Common myeloid progenitor, CD34-positive (primary cell): ENCODE measurements at regions not wholly inside any gene's neighbourhood (a gene's known extent, or its start where the extent isn't known, plus 50 kb on each side); places are given as distances from the start of the nearest gene placed in this dataset.
"Not testable (repeated sequence)": the region's sequence is repeated elsewhere in the genome, so short reads cannot be mapped to it uniquely, and the experiment has no call there.

ENCODE experiments used
- CTCF ChIA-PET: fragments of 350-600 bp; sonication (Branson Sonifier 250); formaldehyde crosslinking; loops from one replicate; lab custom pipeline; 2021; ENCODE audit warnings: antibody characterized with exemption; lab: Charles Lee
- POLR2A ChIA-PET: fragments of 350-600 bp; sonication (Branson Sonifier 250); formaldehyde crosslinking; loops from one replicate; lab custom pipeline; 2021; ENCODE audit warnings: antibody characterized with exemption; lab: Charles Lee
- DNase-seq, 3 donors: peaks; one replicate each; pipeline versions ENCODE4 v3.0.0 to v3.0.0-alpha.2; 2013
- H3K27ac ChIP-seq, 2 experiments: 1 replicate in 1 of 2; 2 replicates in 1 of 2; pipeline ENCODE4 v1.7.0; 2013; ENCODE audit warnings: inconsistent platforms in 2 of 2, low read length in 2 of 2, mild to moderate bottlenecking in 2 of 2, low read depth in 1 of 2, moderate library complexity in 1 of 2; ENCODE audit not compliant: severe bottlenecking in 2 of 2, insufficient read depth in 1 of 2, poor library complexity in 1 of 2
- H3K27me3 ChIP-seq, 5 experiments: replicated peaks in 2 of 5; 1 replicate in 3 of 5; 2 replicates in 2 of 5; pipeline versions ENCODE4 v1.6.1 to v1.7.0; 2013; ENCODE audit warnings: low read length in 4 of 5, mild to moderate bottlenecking in 2 of 5, moderate library complexity in 2 of 5, inconsistent platforms in 1 of 5; ENCODE audit not compliant: insufficient read depth in 5 of 5, control insufficient read depth in 4 of 5
- H3K36me3 ChIP-seq, 4 experiments: 1 replicate in 2 of 4; 2 replicates in 2 of 4; pipeline versions ENCODE4 v1.6.1 to v1.7.0; 2013; ENCODE audit warnings: low read length in 3 of 4, control low read depth in 1 of 4, mild to moderate bottlenecking in 1 of 4; ENCODE audit not compliant: control insufficient read depth in 4 of 4, insufficient read depth in 4 of 4
- H3K4me1 ChIP-seq, 4 experiments: 1 replicate in 3 of 4; 2 replicates in 1 of 4; pipeline versions ENCODE4 v1.6.1 to v1.7.1; 2013; ENCODE audit warnings: low read length in 3 of 4, mild to moderate bottlenecking in 3 of 4, control low read depth in 1 of 4, inconsistent platforms in 1 of 4, moderate library complexity in 1 of 4; ENCODE audit not compliant: control insufficient read depth in 4 of 4, insufficient read depth in 4 of 4; ENCODE audit errors: control extremely low read depth in 1 of 4
- H3K4me3 ChIP-seq, 7 experiments: 1 replicate in 4 of 7; 2 replicates in 3 of 7; pipeline versions ENCODE4 v1.5.1 to v1.7.0; 2013; ENCODE audit warnings: mild to moderate bottlenecking in 7 of 7, low read length in 6 of 7, moderate library complexity in 6 of 7, inconsistent platforms in 2 of 7, low read depth in 2 of 7, control low read depth in 1 of 7; ENCODE audit not compliant: insufficient read depth in 4 of 7, control insufficient read depth in 1 of 7; ENCODE audit errors: extremely low read depth in 1 of 7
- H3K9me3 ChIP-seq, 5 experiments: 1 replicate in 4 of 5; 2 replicates in 1 of 5; pipeline versions ENCODE4 v1.6.1 to v1.7.1; 2013; ENCODE audit warnings: low read length in 4 of 5, mild to moderate bottlenecking in 2 of 5, inconsistent platforms in 1 of 5, low read depth in 1 of 5, moderate library complexity in 1 of 5; ENCODE audit not compliant: control insufficient read depth in 4 of 5, insufficient read depth in 2 of 5; ENCODE audit errors: control extremely low read depth in 1 of 5
- WGBS: methylation state at CpG from one replicate; pipeline ENCODE4 v1.1.5; 2013; ENCODE audit not compliant: insufficient coverage; 5-methylcytosine and 5-hydroxymethylcytosine counted together

GRCh38 chr6:56875961-56876360, 78.9 kb upstream of the BEND6 start:
- no peak for DNase-seq
- 96% methylated on average over 5 of the region's 5 CpGs for WGBS
- Histone ChIP-seq H3K9me3 (no peaks in the 10 kb centered on the region), H3K4me3 (no peak overlapping the region), H3K4me1 (no peaks in the 10 kb centered on the region), H3K27me3 (no peaks in the 10 kb centered on the region), H3K36me3 (no peaks in the 10 kb centered on the region), H3K27ac (no peak overlapping the region)
- POLR2A ChIA-PET = no interaction called here
- CTCF ChIA-PET = interaction anchor here (1.1 to 1.5 kb wide), 2 partner anchors 9 to 24 kb away, joined by 3 to 5 read pairs; no protein-coding TSS in a partner anchor

- no peaks in the 10 kb centered on the region for H3K36me3 ChIP-seq
- H3K9me3 ChIP-seq = no peaks in the 10 kb centered on the region
- no peak overlapping the region for H3K4me3 ChIP-seq
- no peak overlapping the region for H3K27ac ChIP-seq
- no peak for DNase-seq
- H3K27me3 ChIP-seq = no peaks in the 10 kb centered on the region
- 100% methylated on average over 1 of the region's 1 CpG for WGBS
- ChIA-PET CTCF (interaction anchor here (1.1 to 1.5 kb wide), 2 partner anchors 9 to 24 kb away, joined by 3 to 5 read pairs; no protein-coding TSS in a partner anchor), POLR2A (interaction anchor here (0.6 kb wide), 1 partner anchor 238 kb away, joined by 3 read pairs; no protein-coding TSS in a partner anchor)
- H3K4me1 ChIP-seq = no peaks in the 10 kb centered on the region
Observed at GRCh38 chr6:56875523-56875922, 79.4 kb upstream of the BEND6 start.

- no peaks in the 10 kb centered on the region for H3K9me3 ChIP-seq
- 87% methylated on average over 1 of the region's 3 CpGs for WGBS
- no peaks in the 10 kb centered on the region for H3K4me1 ChIP-seq
- DNase-seq = no peak
- H3K4me3 ChIP-seq = no peak overlapping the region
- POLR2A ChIA-PET = no interaction called here
- no peak overlapping the region for H3K27ac ChIP-seq
- no peaks in the 10 kb centered on the region for H3K27me3 ChIP-seq
- CTCF ChIA-PET = interaction anchor here (0.5 to 1.6 kb wide), 4 partner anchors 9 to 162 kb away, joined by 3 read pairs; no protein-coding TSS in a partner anchor
- no peaks in the 10 kb centered on the region for H3K36me3 ChIP-seq
Observed at GRCh38 chr6:56874328-56874727, 80.6 kb upstream of the BEND6 start.

- 100% methylated on average over 4 of the region's 5 CpGs for WGBS
- CTCF ChIA-PET = interaction anchor here (0.7 kb wide), 1 partner anchor 102 kb away, joined by 3 read pairs; no protein-coding TSS in a partner anchor
Observed at GRCh38 chr6:56870053-56870452, 84.9 kb upstream of the BEND6 start.

GRCh38 chr6:56869346-56869745, 85.6 kb upstream of the BEND6 start:
- no peaks in the 10 kb centered on the region for H3K27me3 ChIP-seq
- POLR2A ChIA-PET = no interaction called here
- H3K4me3 ChIP-seq = no peak overlapping the region
- H3K4me1 ChIP-seq = no peaks in the 10 kb centered on the region
- DNase-seq = no peak
- CTCF ChIA-PET = interaction anchor here (0.7 kb wide), 1 partner anchor 102 kb away, joined by 3 read pairs; no protein-coding TSS in a partner anchor
- H3K27ac ChIP-seq = no peak overlapping the region
- H3K36me3 ChIP-seq = no peaks in the 10 kb centered on the region
- H3K9me3 ChIP-seq = no peaks in the 10 kb centered on the region
- 93% methylated on average over 2 of the region's 2 CpGs for WGBS

More at GRCh38 chr6:56870053-56870452, 84.9 kb upstream of the BEND6 start:
- H3K36me3 ChIP-seq, H3K4me3 ChIP-seq, H3K9me3 ChIP-seq, H3K27ac ChIP-seq, H3K4me1 ChIP-seq, DNase-seq, H3K27me3 ChIP-seq: not testable (repeated sequence)
- POLR2A ChIA-PET = interaction anchor here (1.0 kb wide), 1 partner anchor 18 kb away, joined by 4 read pairs; no protein-coding TSS in a partner anchor

GRCh38 chr6:56868687-56869086, 86.2 kb upstream of the BEND6 start:
- ChIA-PET POLR2A (no interaction called here), CTCF (no interaction called here)
- DNase-seq = peak in 1 of 3 donors; percentile 13
- Histone ChIP-seq H3K27me3 (no peaks in the 10 kb centered on the region), H3K4me1 (no peaks in the 10 kb centered on the region), H3K4me3 (no peak overlapping the region), H3K9me3 (no peaks in the 10 kb centered on the region), H3K27ac (no peak overlapping the region), H3K36me3 (no peaks in the 10 kb centered on the region)
- 100% methylated on average over 1 of the region's 1 CpG for WGBS

GRCh38 chr6:56866917-56867522, 87.9 kb upstream of the BEND6 start:
- H3K27ac ChIP-seq = no peak overlapping the region
- no peaks in the 10 kb centered on the region for H3K4me1 ChIP-seq
- ChIA-PET POLR2A (no interaction called here), CTCF (interaction anchor here (1.2 to 1.9 kb wide), 2 partner anchors 9 to 17 kb away, joined by 3 to 5 read pairs; no protein-coding TSS in a partner anchor)
- no peaks in the 10 kb centered on the region for H3K36me3 ChIP-seq
- H3K27me3 ChIP-seq = no peaks in the 10 kb centered on the region
- no peaks in the 10 kb centered on the region for H3K9me3 ChIP-seq
- no CpG with 5 or more reads among the region's 2 CpGs for WGBS
- DNase-seq = no peak
- no peak overlapping the region for H3K4me3 ChIP-seq
